Uterus (tissue), 2 donors: ENCODE measurements at regions not wholly inside any gene's neighbourhood (a gene's known extent, or its start where the extent isn't known, plus 50 kb on each side); places are given as distances from the start of the nearest gene placed in this dataset.

Source experiments
- POLR2A ChIP-seq, 2 donors: fragments of 450-650 bp; IDR thresholded peaks; one replicate each; pipeline ENCODE4 v1.6.1; 2016; ENCODE audit warnings: antibody characterized with exemption in 2 of 2, mild to moderate bottlenecking in 1 of 2, moderate library complexity in 1 of 2
- TF ChIP-seq, protein P1 (sequence below), 4 experiments: fragments of 200-600 bp in 2 of 4; fragments of 450-650 bp in 2 of 4; sonication (generic) in 2 of 4; IDR thresholded peaks; one replicate each; pipeline ENCODE4 v1.5.1; 2016 to 2019; ENCODE audit warnings: antibody characterized with exemption in 4 of 4, mild to moderate bottlenecking in 2 of 4, moderate library complexity in 1 of 4

DNA sequence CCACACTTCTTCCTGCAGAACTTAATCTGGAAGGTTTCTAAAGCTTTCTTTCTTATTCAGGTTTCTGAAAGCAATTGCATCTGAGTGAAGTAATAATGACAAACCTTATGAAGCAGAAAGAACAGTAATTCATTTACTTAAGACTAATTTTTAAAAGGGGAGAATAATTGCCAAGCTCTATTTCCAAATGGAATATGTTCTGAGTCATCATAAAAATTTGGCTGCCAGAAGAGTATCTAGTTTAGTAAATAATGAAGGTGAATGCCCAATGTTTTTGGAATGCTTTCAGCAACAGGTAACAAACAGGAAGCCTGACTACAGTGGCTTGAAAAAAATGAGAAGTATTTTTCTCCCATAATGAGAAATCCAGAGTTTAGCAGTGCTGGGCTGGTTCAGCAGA lies 227.3 kb upstream of the TET2 start:
- no peak for TF ChIP-seq POLR2A (IDR thresholded peaks at IDR 0.05)
- TF ChIP-seq, protein P1, sequence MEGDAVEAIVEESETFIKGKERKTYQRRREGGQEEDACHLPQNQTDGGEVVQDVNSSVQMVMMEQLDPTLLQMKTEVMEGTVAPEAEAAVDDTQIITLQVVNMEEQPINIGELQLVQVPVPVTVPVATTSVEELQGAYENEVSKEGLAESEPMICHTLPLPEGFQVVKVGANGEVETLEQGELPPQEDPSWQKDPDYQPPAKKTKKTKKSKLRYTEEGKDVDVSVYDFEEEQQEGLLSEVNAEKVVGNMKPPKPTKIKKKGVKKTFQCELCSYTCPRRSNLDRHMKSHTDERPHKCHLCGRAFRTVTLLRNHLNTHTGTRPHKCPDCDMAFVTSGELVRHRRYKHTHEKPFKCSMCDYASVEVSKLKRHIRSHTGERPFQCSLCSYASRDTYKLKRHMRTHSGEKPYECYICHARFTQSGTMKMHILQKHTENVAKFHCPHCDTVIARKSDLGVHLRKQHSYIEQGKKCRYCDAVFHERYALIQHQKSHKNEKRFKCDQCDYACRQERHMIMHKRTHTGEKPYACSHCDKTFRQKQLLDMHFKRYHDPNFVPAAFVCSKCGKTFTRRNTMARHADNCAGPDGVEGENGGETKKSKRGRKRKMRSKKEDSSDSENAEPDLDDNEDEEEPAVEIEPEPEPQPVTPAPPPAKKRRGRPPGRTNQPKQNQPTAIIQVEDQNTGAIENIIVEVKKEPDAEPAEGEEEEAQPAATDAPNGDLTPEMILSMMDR (IDR thresholded peaks at IDR 0.05), result no peak
